CD14-positive monocyte (primary cell): ENCODE measurements at regions not wholly inside any gene's neighbourhood (a gene's known extent, or its start where the extent isn't known, plus 50 kb on each side); places are given as distances from the start of the nearest gene placed in this dataset.

Experiments
- DNase-seq, 3 donors: peaks; one replicate each; pipeline ENCODE4 v3.0.0-alpha.2; 2011 to 2022
- H2AFZ ChIP-seq: 2 replicates; pipeline ENCODE4 v1.6.0; 2012; ENCODE audit warnings: mild to moderate bottlenecking, low read depth, low read length, inconsistent platforms; ENCODE audit not compliant: insufficient read depth, poor library complexity, severe bottlenecking
- H3K27ac ChIP-seq, 2 donors: 1 replicate in 1 of 2; 2 replicates in 1 of 2; pipeline ENCODE4 v1.5.1; 2012 to 2013; ENCODE audit warnings: low read length in 2 of 2, control low read depth in 1 of 2, inconsistent platforms in 1 of 2, low read depth in 1 of 2, mild to moderate bottlenecking in 1 of 2
- H3K27me3 ChIP-seq, 2 donors: one replicate each; pipeline versions ENCODE4 v1.6.0 to v1.6.1; 2011 to 2013; ENCODE audit warnings: low read length in 2 of 2; ENCODE audit not compliant: control insufficient read depth in 2 of 2, insufficient read depth in 2 of 2
- H3K36me3 ChIP-seq, 2 donors: replicated peaks in 1 of 2; 1 replicate in 1 of 2; 2 replicates in 1 of 2; pipeline versions ENCODE4 v1.5.1 to v1.6.1; 2012 to 2013; ENCODE audit warnings: low read length in 2 of 2, control low read depth in 1 of 2, inconsistent platforms in 1 of 2, mild to moderate bottlenecking in 1 of 2; ENCODE audit not compliant: insufficient read depth in 2 of 2, control insufficient read depth in 1 of 2
- H3K4me1 ChIP-seq, 2 donors: 1 replicate in 1 of 2; 2 replicates in 1 of 2; pipeline versions ENCODE4 v1.5.1 to v1.6.1; 2012 to 2013; ENCODE audit warnings: low read length in 2 of 2, control low read depth in 1 of 2, inconsistent platforms in 1 of 2, mild to moderate bottlenecking in 1 of 2, moderate library complexity in 1 of 2; ENCODE audit not compliant: insufficient read depth in 2 of 2, control insufficient read depth in 1 of 2
- H3K4me2 ChIP-seq: replicated peaks from 2 replicates; pipeline ENCODE3; 2012; ENCODE audit warnings: low read length, moderate library complexity, mild to moderate bottlenecking; ENCODE audit not compliant: poor library complexity, severe bottlenecking; ENCODE audit errors: extremely low read depth
- H3K4me3 ChIP-seq, 3 experiments: fragments of 200-600 bp in 1 of 3; sonication (generic) in 1 of 3; replicated peaks in 1 of 3; 1 replicate in 2 of 3; 2 replicates in 1 of 3; pipeline ENCODE4 v1.5.1; 2011 to 2013; ENCODE audit warnings: low read length in 3 of 3, mild to moderate bottlenecking in 3 of 3, control low read depth in 2 of 3, low read depth in 2 of 3, inconsistent platforms in 1 of 3, moderate library complexity in 1 of 3
- H3K79me2 ChIP-seq: 2 replicates; pipeline ENCODE4 v1.6.0; 2012; ENCODE audit warnings: mild to moderate bottlenecking, control low read depth, inconsistent platforms, low read length, moderate library complexity; ENCODE audit not compliant: insufficient read depth
- H3K9ac ChIP-seq: 2 replicates; pipeline ENCODE4 v1.6.0; 2017; ENCODE audit warnings: low read length, mild to moderate bottlenecking; ENCODE audit not compliant: insufficient read depth, poor library complexity, severe bottlenecking
- H3K9me3 ChIP-seq, 2 donors: replicated peaks in 1 of 2; 1 replicate in 1 of 2; 2 replicates in 1 of 2; pipeline versions ENCODE4 v1.5.1 to v1.6.1; 2012 to 2013; ENCODE audit warnings: low read length in 2 of 2, control low read depth in 1 of 2; ENCODE audit not compliant: control insufficient read depth in 1 of 2, insufficient read depth in 1 of 2
- H4K20me1 ChIP-seq: 2 replicates; pipeline ENCODE4 v1.6.0; 2012; ENCODE audit warnings: mild to moderate bottlenecking, low read length, control low read depth, moderate library complexity; ENCODE audit not compliant: insufficient read depth
- H3K27ac Mint-ChIP-seq, 7 donors: one replicate each; pipeline ENCODE4 v1.8.0; 2020; ENCODE audit warnings: mild to moderate bottlenecking in 7 of 7, mixed read lengths in 7 of 7, moderate library complexity in 6 of 7, inconsistent platforms in 2 of 7
- H3K27me3 Mint-ChIP-seq, 3 donors: one replicate each; pipeline ENCODE4 v1.8.0; 2021 to 2022; ENCODE audit warnings: low read depth in 3 of 3, mild to moderate bottlenecking in 3 of 3, mixed read lengths in 3 of 3, moderate library complexity in 3 of 3, inconsistent platforms in 1 of 3
- H3K36me3 Mint-ChIP-seq, 2 donors: one replicate each; pipeline ENCODE4 v1.8.0; 2020; ENCODE audit warnings: mixed read lengths in 2 of 2, inconsistent platforms in 1 of 2, mild to moderate bottlenecking in 1 of 2
- H3K4me1 Mint-ChIP-seq: one replicate; pipeline ENCODE4 v1.8.0; 2020; ENCODE audit warnings: mild to moderate bottlenecking, mixed read lengths
- H3K4me3 Mint-ChIP-seq, 2 donors: one replicate each; pipeline ENCODE4 v1.8.0; 2020; ENCODE audit warnings: mild to moderate bottlenecking in 2 of 2, mixed read lengths in 2 of 2, moderate library complexity in 1 of 2
- H3K9me3 Mint-ChIP-seq, 7 donors: one replicate each; pipeline ENCODE4 v1.8.0; 2020 to 2022; ENCODE audit warnings: mixed read lengths in 7 of 7, mild to moderate bottlenecking in 6 of 7, moderate library complexity in 6 of 7, inconsistent platforms in 2 of 7
- WGBS: methylation state at CpG from one replicate; pipeline ENCODE4 v1.1.5; 2013; ENCODE audit warnings: missing lambda C conversion rate; ENCODE audit not compliant: insufficient coverage; 5-methylcytosine and 5-hydroxymethylcytosine counted together
- intact Hi-C, 2 donors: fragments of 100-400 bp; cut with micrococcal nuclease; formaldehyde crosslinking; loops; one replicate each; pipeline versions ENCODE4 v1.15.0 to v1.15.1; 2023
- TF ChIP-seq, protein P1 (sequence below): fragments of 200-600 bp; IDR thresholded peaks from one replicate; pipeline ENCODE4 v1.8.0; 2022; ENCODE audit warnings: antibody characterized with exemption, mild to moderate bottlenecking

DNA sequence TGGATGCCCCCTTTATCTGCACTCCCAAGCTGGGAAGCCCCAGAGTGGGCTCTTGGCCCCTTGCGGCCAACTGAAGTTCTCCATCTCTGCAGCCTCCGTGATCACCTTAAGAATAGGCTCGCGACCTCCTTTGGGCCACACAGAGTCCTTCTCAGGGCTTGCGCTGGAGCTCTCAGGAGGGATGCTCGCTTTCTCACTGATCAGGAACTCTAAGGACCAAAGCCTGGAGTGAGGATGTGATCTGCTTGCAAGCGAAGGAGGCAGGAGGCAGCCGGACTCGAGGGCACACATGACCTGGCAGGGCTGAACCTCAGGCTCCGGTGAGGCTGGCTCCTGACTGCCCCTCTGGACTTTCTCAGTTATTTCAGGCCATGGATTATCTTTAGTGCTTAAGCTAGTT, 192.1 kb upstream of the MKI67 start:
- H3K9ac ChIP-seq, result no peak overlapping the region
- no peak overlapping the region for H3K4me2 ChIP-seq
- no peaks in the 10 kb centered on the region for H3K79me2 ChIP-seq
- no peak overlapping the region for H3K4me3 ChIP-seq
- peaks cover 0 to 2% of the 10 kb centered on the region in 2 donors for H3K27me3 ChIP-seq
- TF ChIP-seq, protein P1, sequence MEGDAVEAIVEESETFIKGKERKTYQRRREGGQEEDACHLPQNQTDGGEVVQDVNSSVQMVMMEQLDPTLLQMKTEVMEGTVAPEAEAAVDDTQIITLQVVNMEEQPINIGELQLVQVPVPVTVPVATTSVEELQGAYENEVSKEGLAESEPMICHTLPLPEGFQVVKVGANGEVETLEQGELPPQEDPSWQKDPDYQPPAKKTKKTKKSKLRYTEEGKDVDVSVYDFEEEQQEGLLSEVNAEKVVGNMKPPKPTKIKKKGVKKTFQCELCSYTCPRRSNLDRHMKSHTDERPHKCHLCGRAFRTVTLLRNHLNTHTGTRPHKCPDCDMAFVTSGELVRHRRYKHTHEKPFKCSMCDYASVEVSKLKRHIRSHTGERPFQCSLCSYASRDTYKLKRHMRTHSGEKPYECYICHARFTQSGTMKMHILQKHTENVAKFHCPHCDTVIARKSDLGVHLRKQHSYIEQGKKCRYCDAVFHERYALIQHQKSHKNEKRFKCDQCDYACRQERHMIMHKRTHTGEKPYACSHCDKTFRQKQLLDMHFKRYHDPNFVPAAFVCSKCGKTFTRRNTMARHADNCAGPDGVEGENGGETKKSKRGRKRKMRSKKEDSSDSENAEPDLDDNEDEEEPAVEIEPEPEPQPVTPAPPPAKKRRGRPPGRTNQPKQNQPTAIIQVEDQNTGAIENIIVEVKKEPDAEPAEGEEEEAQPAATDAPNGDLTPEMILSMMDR, result no peak
- Mint-ChIP-seq H3K4me1 (no peaks in the 10 kb centered on the region), H3K27me3 (peaks cover 0 to 5% (median 0%) of the 10 kb centered on the region in 3 donors), H3K27ac (no peak overlapping the region), H3K9me3 (peaks cover 0 to 4% (median 0%) of the 10 kb centered on the region in 7 donors), H3K4me3 (no peak overlapping the region), H3K36me3 (no peaks in the 10 kb centered on the region)
- no peaks in the 10 kb centered on the region for H3K36me3 ChIP-seq
- WGBS, result 85% methylated on average over 9 of the region's 10 CpGs
- no peak overlapping the region for H2AFZ ChIP-seq
- no peaks in the 10 kb centered on the region for H3K9me3 ChIP-seq
- no peak for DNase-seq
- H3K27ac ChIP-seq, result no peak overlapping the region
- no peaks in the 10 kb centered on the region for H3K4me1 ChIP-seq
- H4K20me1 ChIP-seq, result no peaks in the 10 kb centered on the region
- intact Hi-C loops, result no loop called here

GRCh38 chr10:128318913-128319312, 192.7 kb upstream of the MKI67 start:
- TF ChIP-seq, protein P1, result no peak
- Histone ChIP-seq H4K20me1 (no peaks in the 10 kb centered on the region), H3K4me1 (no peaks in the 10 kb centered on the region), H3K9me3 (no peaks in the 10 kb centered on the region), H3K36me3 (no peaks in the 10 kb centered on the region), H2AFZ (no peak overlapping the region), H3K9ac (no peak overlapping the region), H3K4me3 (no peak overlapping the region), H3K27me3 (peaks cover 0 to 2% of the 10 kb centered on the region in 2 donors), H3K4me2 (no peak overlapping the region), H3K27ac (no peak overlapping the region), H3K79me2 (no peaks in the 10 kb centered on the region)
- Mint-ChIP-seq H3K36me3 (no peaks in the 10 kb centered on the region), H3K4me3 (no peak overlapping the region), H3K27me3 (peaks cover 0 to 3% (median 0%) of the 10 kb centered on the region in 3 donors), H3K27ac (peak overlapping the region in 1 of 7 donors; percentile 60), H3K4me1 (no peaks in the 10 kb centered on the region), H3K9me3 (peaks cover 0 to 4% (median 0%) of the 10 kb centered on the region in 7 donors)
- DNase-seq, result no peak
- WGBS, result 64% methylated on average over 4 of the region's 4 CpGs
- intact Hi-C loops, result no loop called here
